SK-N-DZ (cell line): ENCODE measurements at regions not wholly inside any gene's neighbourhood (a gene's known extent, or its start where the extent isn't known, plus 50 kb on each side); places are given as distances from the start of the nearest gene placed in this dataset.
A peak's percentile ranks its signal among the peaks of the same experiment; 100 is the strongest.

ENCODE experiments used
- DNase-seq: peaks from one replicate; pipeline ENCODE4 v3.0.0-alpha.2; 2015; ENCODE audit warnings: low spot score

- no peak for DNase-seq
These were observed 307.7 kb upstream of the CDH5 start for GRCh38 chr16:66058832-66059231.

- DNase-seq: no peak
These were observed 308.3 kb upstream of the CDH5 start for GRCh38 chr16:66058172-66058691.

- no peak for DNase-seq
These were observed 309.4 kb upstream of the CDH5 start for GRCh38 chr16:66057057-66057456.

- DNase-seq: no peak
These were observed 312.4 kb upstream of the CDH5 start for GRCh38 chr16:66054095-66054494.

- no peak for DNase-seq
These were observed 313.7 kb upstream of the CDH5 start for GRCh38 chr16:66052745-66053144.

- DNase-seq: no peak
These were observed 315.5 kb upstream of the CDH5 start for GRCh38 chr16:66050991-66051390.

- DNase-seq: no peak
These were observed 316.6 kb upstream of the CDH5 start for GRCh38 chr16:66049865-66050264.

GRCh38 chr16:66045626-66046025 lies 320.9 kb upstream of the CDH5 start:
- DNase-seq: no peak

GRCh38 chr16:66044556-66044955 lies 321.9 kb upstream of the CDH5 start:
- DNase-seq: no peak

- DNase-seq: no peak
These were observed 322.4 kb upstream of the CDH5 start for GRCh38 chr16:66044089-66044488.

GRCh38 chr16:66043326-66043725 lies 323.2 kb upstream of the CDH5 start:
- DNase-seq: no peak

- no peak for DNase-seq
These were observed 324.1 kb upstream of the CDH5 start for GRCh38 chr16:66042341-66042740.

GRCh38 chr16:66041907-66042306 lies 324.6 kb upstream of the CDH5 start:
- DNase-seq: no peak

- DNase-seq: no peak
These were observed 326.7 kb upstream of the CDH5 start for GRCh38 chr16:66039793-66040192.

- DNase-seq: no peak
These were observed 329.4 kb upstream of the CDH5 start for GRCh38 chr16:66036793-66037715.

- DNase-seq: no peak
These were observed 330.3 kb upstream of the CDH5 start for GRCh38 chr16:66036184-66036583.

- no peak for DNase-seq
These were observed 331.4 kb upstream of the CDH5 start for GRCh38 chr16:66035096-66035495.

GRCh38 chr16:66032841-66033240 lies 333.6 kb upstream of the CDH5 start:
- no peak for DNase-seq

GRCh38 chr16:66030036-66030435 lies 336.5 kb upstream of the CDH5 start:
- DNase-seq: peak; percentile 7

GRCh38 chr16:66028510-66029216 lies 337.8 kb upstream of the CDH5 start:
- peak; percentile 48 for DNase-seq

- DNase-seq: no peak
These were observed 339.6 kb upstream of the CDH5 start for GRCh38 chr16:66026787-66027330.

GRCh38 chr16:66026211-66026610 lies 340.3 kb upstream of the CDH5 start:
- peak; percentile 74 for DNase-seq
